Stimulated activated CD4-positive, alpha-beta T cell treated with anti-CD3 and anti-CD28 coated beads, Interleukin-15, amount 100 ng/mL, for 24 hours (primary cell): ENCODE measurements at regions not wholly inside any gene's neighbourhood (a gene's known extent, or its start where the extent isn't known, plus 50 kb on each side); places are given as distances from the start of the nearest gene placed in this dataset.
"Not testable (repeated sequence)": the region's sequence is repeated elsewhere in the genome, so short reads cannot be mapped to it uniquely, and the experiment has no call there.

Experiments used
- DNase-seq: peaks from one replicate; pipeline ENCODE4 v3.0.0-alpha.2; 2020

DNA sequence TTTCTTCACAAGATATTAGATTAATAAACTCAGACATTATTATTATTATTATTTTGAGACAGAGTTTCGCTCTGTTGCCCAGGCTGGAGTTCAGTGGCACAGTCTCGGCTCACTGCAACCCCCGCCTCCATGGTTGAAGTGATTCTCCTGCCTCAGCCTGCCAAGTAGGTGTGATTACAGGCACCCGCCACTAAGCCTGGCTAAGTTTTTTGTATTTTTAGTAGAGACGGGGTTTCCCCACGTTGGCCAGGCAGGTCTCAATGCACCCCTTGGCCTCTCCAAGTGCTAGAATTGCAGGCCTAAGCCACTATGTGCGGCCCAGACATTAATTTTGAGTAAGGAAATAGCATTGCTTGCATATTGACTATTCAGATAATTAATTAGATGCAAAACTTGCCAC lies 554.9 kb upstream of the LRFN5 start:
- DNase-seq = no peak

DNA sequence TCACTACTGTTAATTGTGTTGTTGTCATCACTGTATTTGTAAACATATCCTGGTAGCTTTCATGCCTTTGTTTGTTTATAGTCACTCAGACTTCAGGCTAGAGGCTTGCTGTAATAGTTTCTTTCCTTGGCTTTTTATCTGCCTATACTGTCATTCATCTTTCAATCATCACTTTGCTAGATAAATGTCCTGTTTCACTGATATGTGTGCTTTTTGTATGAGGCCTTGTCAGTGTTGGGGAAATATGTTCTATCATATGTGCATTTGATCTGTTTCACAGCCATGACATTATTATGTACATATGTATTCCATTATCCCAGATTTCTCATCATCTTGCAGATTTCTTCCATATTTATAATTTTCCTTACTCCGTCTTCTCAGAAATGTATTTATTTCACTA lies 558.9 kb upstream of the LRFN5 start:
- no peak for DNase-seq

DNA sequence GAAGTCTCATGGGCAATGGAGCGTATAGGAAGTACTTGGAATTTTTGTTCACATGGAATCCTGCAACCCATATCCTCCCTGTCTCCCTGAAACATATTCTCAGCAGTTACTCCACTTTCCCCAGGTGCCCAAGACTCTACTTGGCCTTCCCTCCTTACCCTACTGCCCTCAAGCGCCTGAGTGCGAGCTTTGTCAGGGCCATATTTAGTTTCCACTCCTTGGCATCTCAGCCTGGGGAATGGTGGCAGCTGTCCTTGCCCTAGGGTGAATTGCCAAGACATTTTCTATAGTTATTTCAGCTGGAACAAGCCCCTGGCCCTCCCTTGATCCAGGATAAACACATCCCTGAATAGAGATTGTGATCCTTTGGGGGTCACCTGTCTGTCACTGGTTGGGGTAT lies 569.3 kb upstream of the LRFN5 start:
- DNase-seq = no peak

DNA sequence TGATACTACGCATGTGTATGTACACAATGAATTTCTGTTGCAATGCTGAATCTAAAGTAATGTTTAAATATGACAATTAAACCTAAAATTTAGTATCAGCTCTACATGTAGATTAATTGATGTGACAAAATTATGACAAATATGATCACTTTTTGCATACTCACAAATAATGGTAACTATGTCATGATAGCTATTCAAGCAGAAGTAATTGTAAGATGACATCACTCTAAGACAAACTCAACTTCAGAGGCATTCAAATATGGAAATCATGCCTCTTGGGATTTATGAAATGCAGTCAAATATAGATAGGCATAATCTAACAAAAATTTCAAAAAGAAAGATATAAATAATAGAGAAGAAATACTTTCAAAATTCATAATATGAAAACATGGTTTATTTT lies 571.7 kb upstream of the LRFN5 start:
- no peak for DNase-seq

DNA sequence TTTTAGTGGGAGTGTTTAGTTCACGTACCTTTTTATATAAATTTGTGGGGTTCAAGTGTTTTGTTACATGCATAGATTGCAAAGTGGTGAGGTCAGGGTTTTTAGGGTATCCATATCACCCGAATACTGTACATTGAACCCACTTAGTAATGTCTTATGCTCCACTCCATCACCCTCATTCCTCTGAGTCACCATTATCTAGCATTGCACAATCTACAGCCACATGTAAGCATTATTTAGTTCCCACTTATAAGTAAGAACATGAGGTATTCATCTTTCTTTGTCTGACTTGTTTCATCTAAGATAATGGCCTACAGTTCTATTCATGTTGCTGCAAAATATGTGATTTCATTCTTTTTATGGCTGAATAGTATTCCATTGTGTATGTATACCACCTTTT lies 583.7 kb upstream of the LRFN5 start:
- DNase-seq = no peak

DNA sequence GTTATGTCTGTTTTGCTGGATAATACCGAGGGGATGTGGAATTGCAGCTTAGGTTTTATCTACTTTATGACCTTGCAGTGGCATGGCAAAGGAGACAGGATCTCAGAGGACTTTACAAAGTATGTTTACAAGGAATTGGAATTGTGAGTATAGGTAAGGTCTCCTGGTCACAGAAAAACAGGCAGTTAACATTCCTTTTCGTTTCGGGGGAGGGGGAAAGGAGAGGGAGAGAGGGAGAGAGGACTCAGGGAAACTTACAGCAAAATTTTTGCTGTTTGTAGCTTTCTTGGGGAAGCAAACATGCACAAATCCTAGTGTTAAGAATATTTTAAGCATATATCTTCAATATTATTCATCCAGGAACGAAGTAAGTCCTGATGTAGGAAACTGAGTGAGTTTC lies 590.5 kb upstream of the LRFN5 start:
- DNase-seq = no peak

DNA sequence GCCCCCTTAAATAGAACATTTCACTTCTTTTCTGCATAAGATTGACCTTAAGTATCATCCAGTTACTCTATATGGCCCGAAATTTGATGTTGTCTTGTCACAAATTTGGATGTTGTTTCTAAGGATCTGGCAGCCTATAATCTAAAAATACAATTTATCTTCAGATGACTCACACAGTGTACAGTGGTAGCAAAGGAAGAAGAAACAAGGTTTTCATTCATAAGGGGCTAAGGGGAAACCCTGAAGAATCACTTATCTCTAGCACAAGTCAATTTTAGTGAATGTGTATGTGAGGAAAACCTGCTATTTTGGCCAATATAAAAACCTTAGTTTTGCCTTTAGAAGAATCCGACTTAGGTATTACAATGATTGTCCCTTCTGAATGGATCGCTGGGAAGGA lies 606.3 kb upstream of the LRFN5 start:
- no peak for DNase-seq

DNA sequence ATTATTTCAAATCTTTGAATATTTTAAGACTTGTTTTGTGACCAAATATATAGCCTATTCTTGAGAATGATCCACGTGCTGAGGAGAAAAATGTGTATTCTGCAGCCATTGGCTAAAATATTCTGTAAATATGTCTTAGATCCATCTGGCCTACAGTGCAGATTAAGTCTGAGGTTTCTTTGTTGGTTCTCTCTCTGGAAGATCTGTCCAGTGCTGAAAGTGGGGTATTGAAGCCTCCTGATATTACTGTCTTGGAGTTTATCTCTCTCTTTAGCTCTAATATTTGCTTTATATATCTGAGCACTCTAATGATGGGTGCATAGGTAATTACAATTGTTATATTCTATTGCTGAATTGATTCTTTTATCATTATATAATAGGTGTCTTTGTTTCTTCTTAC lies 617.4 kb upstream of the LRFN5 start:
- no peak for DNase-seq

DNA sequence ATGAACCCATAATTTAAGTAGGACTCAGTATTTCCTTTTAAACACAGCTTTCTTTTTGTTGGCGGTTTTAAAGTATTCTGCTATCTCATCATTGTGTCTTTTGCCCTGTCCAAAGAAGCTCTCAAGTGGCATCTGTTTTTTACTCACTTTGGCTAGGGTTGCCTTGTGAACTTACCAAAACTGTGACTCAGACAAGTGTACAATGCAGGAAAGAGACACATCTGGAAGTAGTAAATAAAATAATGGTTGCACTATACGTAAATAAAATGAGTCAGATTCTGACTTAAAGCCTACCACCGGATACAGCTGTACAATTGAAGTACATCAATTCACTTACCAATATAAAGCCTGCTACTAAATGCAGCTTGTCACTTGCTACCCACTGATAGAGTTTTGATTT lies 619.2 kb upstream of the LRFN5 start:
- no peak for DNase-seq

DNA sequence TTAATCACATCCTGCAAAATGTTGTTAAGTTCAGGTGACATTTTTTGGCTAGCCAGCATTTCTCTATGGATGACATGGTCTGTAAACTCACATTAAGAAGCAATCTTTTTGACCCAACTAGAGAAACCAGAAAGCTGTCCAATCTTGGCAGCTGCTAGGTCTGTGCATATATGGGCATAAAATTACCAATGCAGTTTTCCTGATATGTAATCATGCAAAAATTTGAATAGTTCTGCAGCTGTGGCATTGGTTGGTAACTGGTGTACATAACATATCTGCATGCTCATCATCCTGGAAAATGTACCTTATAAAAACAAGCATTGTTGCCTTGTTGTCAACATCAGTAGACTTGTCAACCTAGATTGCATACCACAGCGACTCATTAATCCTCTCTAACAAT lies 620.0 kb upstream of the LRFN5 start:
- DNase-seq = no peak

DNA sequence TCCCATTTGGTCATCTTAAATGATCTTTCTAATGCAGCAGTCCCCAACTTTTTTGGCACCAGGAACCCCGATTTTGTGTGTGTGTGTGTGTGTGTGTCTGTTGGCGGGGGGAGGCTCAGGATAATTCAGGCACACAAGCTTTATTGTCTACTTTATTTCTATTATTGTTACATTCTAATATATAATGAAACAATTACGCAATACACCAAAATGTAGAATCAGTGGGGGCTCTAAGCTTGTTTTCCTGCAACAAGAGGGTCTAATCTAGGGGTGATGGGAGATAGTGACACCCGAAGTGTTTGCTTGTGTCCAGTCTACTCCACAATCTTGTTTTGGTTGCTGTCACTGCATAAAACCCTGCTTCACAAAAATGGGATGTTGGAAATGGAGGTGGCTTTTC lies 621.1 kb upstream of the LRFN5 start:
- no peak for DNase-seq

DNA sequence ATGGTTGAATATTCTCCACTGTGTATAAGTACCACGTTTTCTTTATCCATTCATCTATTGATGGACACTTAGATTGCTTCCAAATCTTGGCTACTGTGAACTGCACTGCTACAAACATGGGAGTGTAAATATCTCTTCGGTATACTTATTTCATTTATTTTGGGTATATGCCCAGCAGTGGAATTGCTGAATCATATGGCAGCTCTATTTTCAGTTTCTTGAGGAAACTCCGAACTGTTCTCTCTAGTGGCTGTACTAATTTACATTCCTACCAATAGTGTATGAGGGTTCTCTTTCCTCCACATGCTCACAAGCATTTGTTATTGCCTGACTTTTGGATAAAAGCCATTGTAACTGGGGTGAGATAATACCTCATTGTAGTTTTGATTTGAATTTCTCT lies 623.1 kb upstream of the LRFN5 start:
- no peak for DNase-seq

DNA sequence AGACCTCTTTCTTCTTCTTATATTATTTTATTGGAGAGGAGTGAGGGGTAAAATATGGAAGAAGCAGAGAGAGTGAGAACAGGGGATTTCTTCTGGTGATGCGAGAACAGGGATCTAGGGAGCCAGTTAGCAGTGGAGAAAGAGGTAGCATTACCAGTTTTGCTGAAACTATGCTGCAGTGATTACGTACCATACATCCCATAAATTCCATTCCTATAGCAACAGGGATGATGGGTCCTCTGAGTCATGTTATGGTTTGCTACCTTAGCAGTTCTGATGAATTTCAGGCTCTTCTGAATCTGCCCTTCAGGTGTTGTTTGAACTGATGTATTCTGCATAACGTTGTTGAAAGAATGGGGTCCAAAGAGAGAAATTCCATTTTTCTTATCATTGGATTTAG lies 625.4 kb upstream of the LRFN5 start:
- no peak for DNase-seq

DNA sequence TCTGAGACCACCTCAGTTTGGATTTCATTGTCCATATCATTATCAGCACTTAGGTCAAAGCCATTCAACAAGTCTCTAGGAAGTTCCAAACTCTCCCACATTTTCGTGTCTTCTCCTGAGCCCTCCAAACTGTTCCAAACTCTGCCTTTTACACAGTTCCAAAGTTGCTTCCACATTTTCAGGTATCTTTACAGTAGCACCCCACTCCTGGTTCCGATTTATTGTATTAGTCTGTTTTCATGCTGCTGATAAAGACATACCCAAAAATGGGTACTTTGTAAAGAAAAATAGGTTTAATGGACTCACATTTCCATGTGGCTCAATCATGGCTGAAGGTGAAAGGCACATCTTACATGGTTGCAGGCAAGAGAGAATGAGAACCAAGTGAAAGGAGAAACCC lies 646.4 kb upstream of the LRFN5 start:
- DNase-seq = not testable (repeated sequence)

DNA sequence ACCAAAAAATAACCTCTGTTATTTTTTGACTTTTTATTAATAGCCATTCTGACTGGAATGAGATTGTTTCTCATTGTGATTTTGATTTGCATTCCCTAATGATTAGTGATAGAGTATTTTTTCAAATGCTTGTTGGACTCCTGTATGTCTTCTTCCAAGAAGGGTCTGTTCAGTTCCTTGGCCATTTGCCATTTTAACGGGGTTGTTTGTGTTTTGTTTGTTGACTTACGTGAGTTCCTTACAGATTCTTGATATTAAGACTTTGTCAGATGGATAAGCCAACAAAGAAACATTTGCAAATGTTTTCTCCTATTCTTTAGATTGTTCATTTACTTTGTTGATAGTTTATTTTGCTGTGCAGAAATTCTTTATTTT lies 651.6 kb upstream of the LRFN5 start:
- no peak for DNase-seq

DNA sequence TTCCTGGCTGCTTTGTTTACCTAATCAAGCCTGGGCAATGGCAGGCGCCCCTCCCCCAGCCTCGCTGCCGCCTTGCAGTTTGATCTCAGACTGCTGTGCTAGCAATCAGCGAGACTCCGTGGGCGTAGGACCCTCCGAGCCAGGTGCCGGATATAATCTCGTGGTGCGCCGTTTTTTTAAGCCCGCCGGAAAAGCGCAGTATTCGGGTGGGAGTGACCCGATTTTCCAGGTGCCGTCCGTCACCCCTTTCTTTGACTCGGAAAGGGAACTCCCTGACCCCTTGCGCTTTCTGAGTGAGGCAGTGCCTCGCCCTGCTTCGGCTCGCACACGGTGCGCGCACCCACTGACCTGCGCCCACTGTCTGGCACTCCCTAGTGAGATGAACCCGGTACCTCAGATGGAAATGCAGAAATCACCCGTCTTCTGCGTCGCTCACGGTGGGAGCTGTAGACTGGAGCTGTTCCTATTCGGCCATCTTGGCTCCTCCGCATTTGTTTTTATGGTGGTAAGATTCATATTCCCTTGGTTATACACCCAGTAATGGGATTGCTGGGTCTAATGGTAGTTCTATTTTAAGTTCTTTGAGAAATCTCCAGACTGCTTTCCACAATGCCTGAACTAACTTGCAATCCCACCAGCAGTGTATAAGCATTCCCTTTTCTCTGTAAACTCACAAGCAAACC lies 652.1 kb upstream of the LRFN5 start:
- DNase-seq = not testable (repeated sequence)

DNA sequence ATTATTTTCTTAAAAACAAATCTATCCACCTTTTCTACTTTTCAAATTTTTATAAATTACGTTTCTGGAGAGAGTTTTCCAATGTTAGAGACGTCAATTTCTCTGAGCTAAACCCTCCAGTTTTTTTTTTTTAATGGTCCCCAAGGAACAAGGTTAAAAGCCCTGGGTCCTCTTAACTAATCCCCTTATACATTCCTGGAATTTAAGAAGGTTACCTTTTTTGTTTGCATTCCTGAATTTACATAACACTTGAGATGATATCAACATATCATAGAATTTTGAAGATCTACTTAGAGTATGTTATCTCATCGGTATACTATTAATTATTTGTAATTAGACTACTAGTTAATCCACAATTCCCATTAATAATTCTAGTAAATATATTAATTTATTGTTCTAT lies 662.2 kb upstream of the LRFN5 start:
- DNase-seq = no peak

DNA sequence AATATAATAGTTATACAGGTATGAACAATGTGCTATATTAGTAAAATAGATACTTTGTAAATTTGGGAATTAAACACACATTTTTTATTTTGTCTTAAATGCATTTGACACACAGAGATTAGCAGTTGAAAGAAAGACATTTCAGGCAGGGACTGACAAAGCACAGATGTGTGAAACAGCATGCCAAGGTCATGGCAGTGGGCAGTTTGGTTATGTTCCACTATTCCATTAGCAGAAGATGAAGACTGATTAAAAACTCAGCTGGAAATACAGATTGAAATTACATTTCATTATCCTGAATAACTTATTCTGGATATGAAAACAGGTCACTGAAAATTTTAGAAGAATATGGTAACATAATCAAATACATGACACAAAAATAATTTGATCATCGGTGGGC lies 669.8 kb upstream of the LRFN5 start:
- no peak for DNase-seq

DNA sequence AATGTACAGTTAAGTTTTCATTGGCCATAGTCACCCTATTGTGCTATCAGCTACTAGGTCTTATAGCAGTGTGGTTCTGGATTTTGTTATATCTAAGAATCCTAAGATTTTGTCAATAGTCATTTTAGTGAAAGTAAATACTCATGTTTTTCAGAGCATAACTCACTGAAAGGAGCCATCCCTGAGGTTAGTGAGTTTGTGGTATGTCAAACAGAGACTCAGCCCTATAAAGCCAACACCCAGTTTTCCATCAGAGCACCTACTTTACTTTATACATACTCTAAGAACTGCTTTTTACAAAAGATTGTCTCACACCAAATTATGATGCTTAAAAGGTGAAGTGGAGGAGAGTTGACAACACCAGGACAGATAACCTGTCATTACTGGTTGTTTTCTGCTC lies 686.3 kb upstream of the LRFN5 start:
- no peak for DNase-seq

DNA sequence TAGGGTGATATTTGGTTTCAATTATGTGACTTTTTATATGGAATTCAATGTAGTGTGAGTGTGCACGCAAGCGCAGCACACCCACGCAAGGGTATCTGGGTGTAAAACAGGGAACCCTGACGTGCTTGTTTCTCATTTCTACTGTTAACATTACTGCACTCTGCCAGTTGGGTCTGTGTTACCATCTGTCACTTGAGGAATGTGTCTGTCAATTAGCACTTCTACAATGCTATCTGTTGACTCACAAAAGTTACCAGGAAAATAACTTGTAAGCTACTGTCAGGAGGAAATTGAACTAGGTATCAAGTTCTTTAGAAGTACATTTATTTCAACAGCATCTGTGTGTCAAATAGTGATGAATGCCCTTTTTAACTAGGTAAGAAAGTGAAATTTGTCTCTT lies 695.5 kb upstream of the LRFN5 start:
- DNase-seq = no peak

DNA sequence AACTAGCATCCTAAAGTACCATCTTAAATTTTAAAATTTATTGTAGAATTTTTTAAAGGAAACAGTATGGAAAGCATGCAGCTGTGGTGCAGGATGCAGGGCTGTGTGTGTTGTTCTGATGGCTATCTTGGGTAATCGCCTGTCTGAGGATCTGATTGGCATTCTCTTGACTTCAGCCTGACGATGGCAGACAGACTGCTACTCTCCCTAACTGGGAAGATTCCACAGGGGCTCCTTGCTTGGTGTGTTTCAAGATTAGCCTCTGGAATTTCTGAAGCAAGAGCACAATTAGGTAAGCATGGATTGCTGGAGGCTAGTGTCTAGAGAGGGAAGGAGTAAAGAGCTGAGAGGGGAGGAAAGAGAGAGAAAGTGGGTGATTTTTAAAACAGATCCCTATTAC lies 696.8 kb upstream of the LRFN5 start:
- no peak for DNase-seq

DNA sequence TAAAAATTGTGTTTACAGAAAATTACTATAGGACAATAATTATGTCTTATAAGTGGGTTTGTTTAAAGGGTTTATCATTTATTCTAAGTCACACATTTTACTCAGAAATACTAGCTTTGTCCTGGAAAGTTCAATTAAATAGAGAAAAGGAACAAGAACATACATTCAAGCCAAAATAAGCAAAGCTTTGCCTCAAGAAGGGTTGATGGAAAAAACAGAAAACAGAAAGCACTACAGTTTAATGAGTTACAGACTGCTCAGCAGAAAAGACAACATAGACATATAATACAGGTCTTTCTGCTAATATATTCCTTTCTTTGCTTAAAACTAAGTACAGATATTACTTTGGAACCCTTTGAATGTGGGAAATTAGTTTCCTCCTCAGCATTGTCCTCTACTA lies 703.0 kb upstream of the LRFN5 start:
- DNase-seq = no peak

DNA sequence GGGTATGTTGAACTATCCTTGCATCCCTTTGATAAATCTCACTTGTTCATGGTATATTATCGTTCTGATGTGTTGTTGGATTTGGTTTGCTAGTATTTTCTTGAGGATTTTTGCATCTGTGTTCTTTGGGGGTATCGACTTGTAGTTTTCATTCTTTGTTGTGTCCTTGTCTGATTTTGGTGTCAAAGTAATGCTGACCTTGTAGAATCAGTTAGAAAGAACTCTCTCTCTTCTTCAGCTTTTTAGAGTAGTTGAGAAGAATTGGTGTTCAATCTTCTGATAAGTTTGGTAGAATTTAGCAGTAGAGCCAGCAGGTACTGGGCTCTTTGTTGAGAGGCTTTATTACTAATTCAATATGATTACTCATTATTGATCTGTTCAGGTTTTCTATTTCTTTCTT lies 707.2 kb upstream of the LRFN5 start:
- DNase-seq = no peak

DNA sequence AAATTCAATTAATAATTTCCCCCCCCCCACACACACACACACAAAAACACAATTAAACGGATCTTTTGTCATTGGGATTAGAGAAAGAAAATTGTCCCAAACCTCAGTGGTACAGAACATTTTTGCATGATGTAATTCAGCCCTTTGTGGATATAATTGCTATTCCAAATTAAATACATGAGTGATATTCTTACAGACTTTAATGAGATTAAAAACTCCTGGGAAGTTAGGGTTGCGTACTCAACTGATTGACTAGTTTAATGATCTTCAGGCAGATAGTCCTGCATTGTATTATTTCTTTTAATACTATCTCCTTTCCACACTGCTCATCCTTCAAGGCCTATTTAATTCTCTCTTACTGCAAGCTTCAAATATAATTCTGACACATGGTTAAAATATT lies 711.8 kb upstream of the LRFN5 start:
- no peak for DNase-seq

DNA sequence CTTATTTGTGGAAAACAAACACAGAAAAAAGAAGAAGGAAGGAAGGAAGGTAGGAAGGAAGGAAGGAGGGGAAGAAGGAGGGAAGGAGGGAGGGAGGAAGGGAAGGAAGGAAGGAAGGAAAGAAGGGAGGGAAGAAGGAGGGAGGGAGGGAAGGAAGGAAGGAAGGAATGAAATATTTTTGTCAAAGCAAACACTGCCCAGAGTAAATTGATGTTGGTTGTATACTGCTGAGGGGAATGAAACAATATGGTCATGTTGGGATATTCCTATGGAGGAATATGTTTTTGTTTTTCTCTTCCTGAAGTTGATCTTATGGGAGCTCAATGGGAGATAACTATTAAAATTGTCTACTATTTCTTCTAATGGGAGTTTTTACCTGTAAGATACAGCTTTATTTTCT lies 717.5 kb upstream of the LRFN5 start:
- DNase-seq = no peak

DNA sequence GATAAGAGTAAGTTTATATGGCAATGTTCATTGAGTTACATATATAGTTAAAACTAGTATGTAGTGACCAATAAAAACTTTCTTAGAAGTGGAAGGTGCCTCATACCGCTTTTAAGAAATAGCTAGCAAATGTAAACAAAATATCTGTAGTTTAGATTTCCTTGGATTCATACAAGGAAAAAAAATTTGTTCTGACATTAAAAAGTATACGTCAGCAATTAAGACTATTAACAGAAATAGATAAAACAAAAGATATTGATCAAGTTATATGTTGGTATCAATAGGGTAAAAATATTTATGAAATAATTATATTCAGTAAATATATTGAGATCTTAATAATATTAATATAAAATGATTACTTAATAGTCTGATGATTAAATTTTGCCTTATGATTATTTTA lies 718.8 kb upstream of the LRFN5 start:
- no peak for DNase-seq
